ENCODE measurements at regions not wholly inside any gene's neighbourhood (a gene's known extent, or its start where the extent isn't known, plus 50 kb on each side); places are given as distances from the start of the nearest gene placed in this dataset.

GRCh38 chr14:101331141-101331525 lies 230.2 kb upstream of the DIO3 start:
- DNase-seq: no peak
- Histone ChIP-seq H3K4me3 (no peak overlapping the region), H3K27ac (no peak overlapping the region), H3K4me1 (no peaks in the 10 kb centered on the region), H3K27me3 (no peaks in the 10 kb centered on the region), H3K9me3 (no peaks in the 10 kb centered on the region), H3K36me3 (no peaks in the 10 kb centered on the region)
- TF ChIP-seq, protein P1, sequence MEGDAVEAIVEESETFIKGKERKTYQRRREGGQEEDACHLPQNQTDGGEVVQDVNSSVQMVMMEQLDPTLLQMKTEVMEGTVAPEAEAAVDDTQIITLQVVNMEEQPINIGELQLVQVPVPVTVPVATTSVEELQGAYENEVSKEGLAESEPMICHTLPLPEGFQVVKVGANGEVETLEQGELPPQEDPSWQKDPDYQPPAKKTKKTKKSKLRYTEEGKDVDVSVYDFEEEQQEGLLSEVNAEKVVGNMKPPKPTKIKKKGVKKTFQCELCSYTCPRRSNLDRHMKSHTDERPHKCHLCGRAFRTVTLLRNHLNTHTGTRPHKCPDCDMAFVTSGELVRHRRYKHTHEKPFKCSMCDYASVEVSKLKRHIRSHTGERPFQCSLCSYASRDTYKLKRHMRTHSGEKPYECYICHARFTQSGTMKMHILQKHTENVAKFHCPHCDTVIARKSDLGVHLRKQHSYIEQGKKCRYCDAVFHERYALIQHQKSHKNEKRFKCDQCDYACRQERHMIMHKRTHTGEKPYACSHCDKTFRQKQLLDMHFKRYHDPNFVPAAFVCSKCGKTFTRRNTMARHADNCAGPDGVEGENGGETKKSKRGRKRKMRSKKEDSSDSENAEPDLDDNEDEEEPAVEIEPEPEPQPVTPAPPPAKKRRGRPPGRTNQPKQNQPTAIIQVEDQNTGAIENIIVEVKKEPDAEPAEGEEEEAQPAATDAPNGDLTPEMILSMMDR (IDR thresholded peaks at IDR 0.05): no peak
- TF ChIP-seq POLR2A (IDR thresholded peaks at IDR 0.05): no peak

GRCh38 chr14:101331661-101332169 lies 229.6 kb upstream of the DIO3 start:
- no peaks in the 10 kb centered on the region for H3K9me3 ChIP-seq
- H3K27me3 ChIP-seq: no peaks in the 10 kb centered on the region
- no peaks in the 10 kb centered on the region for H3K4me1 ChIP-seq
- no peak overlapping the region for H3K4me3 ChIP-seq
- no peak for TF ChIP-seq POLR2A (IDR thresholded peaks at IDR 0.05)
- TF ChIP-seq, protein P1 (IDR thresholded peaks at IDR 0.05): no peak
- no peak for DNase-seq
- no peak overlapping the region for H3K27ac ChIP-seq
- H3K36me3 ChIP-seq: no peaks in the 10 kb centered on the region

DNA sequence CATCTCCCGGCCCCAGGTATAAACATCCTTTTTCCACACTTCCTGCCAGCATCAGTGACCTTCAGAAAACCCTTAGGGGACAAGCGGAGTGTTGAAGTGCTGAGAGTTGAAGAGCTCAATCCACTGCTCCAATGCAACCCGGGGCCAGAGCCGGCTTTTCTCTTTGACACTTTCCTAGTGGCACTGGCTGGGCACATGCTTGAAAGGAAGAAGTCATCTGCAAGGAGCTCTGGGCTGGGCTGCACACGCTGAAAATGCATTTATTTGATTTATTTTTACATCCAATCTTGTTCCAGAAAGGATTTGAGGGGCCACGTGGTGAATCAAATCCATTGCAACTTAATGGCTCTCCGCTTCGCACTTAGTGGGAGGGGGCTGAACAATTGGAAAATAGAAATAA lies 229.0 kb upstream of the DIO3 start:
- TF ChIP-seq, protein P1 (IDR thresholded peaks at IDR 0.05): no peak
- TF ChIP-seq POLR2A (IDR thresholded peaks at IDR 0.05): no peak
- no peak overlapping the region for H3K27ac ChIP-seq
- no peaks in the 10 kb centered on the region for H3K36me3 ChIP-seq

DNA sequence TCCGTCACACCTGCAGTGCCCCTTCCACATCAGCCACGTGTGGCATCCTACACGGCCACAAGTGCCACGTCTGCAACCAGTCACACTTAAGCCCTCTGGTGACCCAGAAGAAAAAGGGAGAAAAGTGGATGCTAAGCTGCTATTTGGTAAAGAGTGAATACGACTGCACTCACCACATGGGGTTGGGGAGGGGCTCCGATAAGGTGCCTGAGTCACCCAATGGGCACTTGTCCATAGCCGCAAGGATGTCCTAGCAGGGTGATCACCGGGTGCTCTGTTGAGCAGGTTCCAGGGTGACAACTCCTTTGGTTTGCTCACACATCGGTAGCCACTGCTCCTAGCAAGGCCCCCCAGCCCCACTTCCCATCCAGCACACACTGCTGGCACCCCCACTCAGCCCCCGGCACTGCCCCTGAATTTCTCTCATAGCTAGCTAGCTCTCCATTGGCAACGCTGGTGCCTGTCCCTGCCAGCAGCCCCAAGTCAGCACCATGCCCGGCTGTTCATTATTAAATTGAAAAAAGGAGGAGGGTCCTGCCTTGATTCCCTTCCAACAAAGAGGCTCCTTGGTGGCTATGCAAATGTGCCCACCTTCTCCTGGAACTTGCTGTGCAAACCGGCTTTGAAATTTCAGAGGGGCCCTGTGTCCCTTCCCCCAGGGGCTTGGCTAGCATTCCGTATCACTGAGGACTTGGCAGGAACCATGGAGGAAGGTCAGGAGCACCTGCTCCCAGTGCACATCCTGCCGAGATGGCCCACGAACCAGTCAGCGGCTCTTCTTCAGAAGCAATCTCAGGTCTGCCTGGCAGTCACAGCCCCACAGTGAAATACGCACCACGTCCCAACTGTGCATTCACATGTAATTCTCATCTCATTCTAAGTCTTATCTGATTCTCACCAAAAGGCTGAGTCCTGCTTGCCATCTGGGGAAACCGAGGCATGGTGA lies 227.7 kb upstream of the DIO3 start:
- TF ChIP-seq POLR2A (IDR thresholded peaks at IDR 0.05): no peak
- TF ChIP-seq, protein P1 (IDR thresholded peaks at IDR 0.05): no peak

More for the DNA sequence above, 229.0 kb upstream of the DIO3 start:
- no peaks in the 10 kb centered on the region for H3K9me3 ChIP-seq
- H3K4me1 ChIP-seq: no peaks in the 10 kb centered on the region
- no peak for DNase-seq
- no peak overlapping the region for H3K4me3 ChIP-seq
- no peaks in the 10 kb centered on the region for H3K27me3 ChIP-seq

GRCh38 chr14:101334656-101335055 lies 226.6 kb upstream of the DIO3 start:
- DNase-seq: no peak

More for the DNA sequence above, 227.7 kb upstream of the DIO3 start:
- Histone ChIP-seq H3K27me3 (no peaks in the 10 kb centered on the region), H3K4me1 (no peaks in the 10 kb centered on the region), H3K4me3 (no peak overlapping the region), H3K27ac (no peak overlapping the region), H3K9me3 (no peaks in the 10 kb centered on the region), H3K36me3 (no peaks in the 10 kb centered on the region)
- no peak for DNase-seq

More at GRCh38 chr14:101334656-101335055, 226.6 kb upstream of the DIO3 start:
- no peaks in the 10 kb centered on the region for H3K36me3 ChIP-seq
- H3K9me3 ChIP-seq: no peaks in the 10 kb centered on the region
- no peaks in the 10 kb centered on the region for H3K27me3 ChIP-seq
- no peak for TF ChIP-seq POLR2A (IDR thresholded peaks at IDR 0.05)
- TF ChIP-seq, protein P1 (IDR thresholded peaks at IDR 0.05): no peak
- no peak overlapping the region for H3K27ac ChIP-seq
- no peak overlapping the region for H3K4me3 ChIP-seq
- H3K4me1 ChIP-seq: no peaks in the 10 kb centered on the region
